ENCODE measurements at regions not wholly inside any gene's neighbourhood (a gene's known extent, or its start where the extent isn't known, plus 50 kb on each side); places are given as distances from the start of the nearest gene placed in this dataset.
"Not testable (repeated sequence)": the region's sequence is repeated elsewhere in the genome, so short reads cannot be mapped to it uniquely, and the experiment has no call there.

DNA sequence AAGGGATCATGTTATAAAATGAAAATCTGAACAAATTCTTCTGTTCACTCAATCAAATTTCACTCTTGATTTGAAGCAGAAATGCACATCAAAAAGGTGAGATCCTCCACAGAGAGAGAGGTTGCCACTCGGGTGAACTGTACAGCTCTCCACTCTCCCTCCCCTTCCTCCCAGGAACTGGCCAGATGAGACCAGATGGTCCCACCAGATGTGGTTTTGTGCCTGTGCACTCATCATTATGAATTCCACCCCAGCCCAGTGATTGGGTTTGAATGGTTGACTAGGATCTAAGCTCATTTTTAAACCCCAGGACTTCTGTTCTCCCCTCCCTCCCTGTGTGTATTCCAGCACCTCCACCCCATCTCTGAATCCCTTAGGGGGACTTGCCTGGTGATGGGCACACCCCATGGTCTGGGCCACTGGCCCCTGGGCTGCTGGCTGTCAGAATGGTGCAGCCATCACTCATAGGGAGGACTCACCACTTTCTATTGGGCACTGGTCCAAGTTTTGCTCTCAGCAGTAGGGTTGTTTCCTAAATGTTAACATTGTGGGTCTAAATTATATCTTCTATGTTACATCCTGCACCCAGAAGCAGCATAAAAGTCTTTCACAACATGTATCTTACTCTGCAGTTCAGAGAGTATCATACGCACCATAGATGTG, 393.1 kb downstream of the TNS3 start:
- no peak for DNase-seq

DNA sequence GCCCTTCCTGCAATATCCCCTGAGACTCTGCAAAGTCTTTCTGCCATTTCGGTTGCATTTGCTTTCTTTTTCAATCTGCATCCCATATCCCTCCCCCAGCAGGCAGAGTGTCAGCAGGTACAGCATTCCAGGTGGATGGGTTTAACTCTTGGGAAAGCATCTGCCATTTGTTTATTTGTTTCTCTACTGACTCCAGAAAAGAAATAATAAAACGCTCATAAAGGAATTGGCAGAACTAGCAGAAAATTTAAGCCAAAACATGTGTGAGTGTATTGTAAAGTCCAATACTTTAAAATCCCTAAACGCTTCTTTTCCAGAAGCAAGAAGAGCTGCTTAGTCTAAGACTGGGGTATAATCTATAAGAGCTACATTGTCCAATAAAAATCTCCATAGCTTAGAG, 393.8 kb downstream of the TNS3 start:
- no peak for DNase-seq

DNA sequence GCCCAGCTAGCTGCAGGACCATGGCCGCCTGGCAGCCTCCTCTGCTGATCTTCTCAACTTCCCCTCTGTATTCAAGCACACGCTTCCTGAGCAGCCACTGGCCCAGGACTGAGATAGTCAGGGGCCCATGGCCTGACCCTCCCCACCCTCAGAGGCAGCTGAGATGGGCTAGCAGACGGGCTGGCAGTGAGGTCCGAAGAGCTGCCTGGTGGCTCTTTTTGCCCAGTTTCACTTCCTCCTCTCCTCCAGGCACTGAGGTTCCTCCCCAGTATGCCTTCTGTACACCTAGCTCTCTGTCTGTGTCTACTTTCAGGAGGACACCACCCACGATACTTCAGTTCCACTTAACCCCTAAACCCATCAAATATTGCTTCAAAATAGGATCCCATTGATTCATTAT, 395.6 kb downstream of the TNS3 start:
- DNase-seq = peak; percentile 44

DNA sequence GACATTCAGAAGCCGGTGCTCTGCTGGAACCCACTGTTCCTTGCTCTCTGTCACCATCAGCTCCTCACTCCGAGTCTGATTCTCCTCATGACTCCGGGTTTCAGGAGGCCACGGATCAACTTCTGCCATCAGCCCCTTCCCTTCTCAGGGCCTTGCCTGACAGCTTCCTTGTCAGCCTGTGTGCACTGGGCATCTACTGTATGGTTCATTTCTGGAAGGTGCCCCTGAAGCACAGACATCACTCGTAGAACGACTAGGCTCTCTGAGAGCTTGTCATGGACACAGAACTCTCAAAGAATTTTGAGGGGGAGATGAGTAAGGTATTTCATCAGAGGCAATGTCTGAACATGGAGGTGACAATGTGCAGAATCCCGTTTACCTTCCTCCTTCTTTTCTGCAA, 396.1 kb downstream of the TNS3 start:
- DNase-seq = no peak

DNA sequence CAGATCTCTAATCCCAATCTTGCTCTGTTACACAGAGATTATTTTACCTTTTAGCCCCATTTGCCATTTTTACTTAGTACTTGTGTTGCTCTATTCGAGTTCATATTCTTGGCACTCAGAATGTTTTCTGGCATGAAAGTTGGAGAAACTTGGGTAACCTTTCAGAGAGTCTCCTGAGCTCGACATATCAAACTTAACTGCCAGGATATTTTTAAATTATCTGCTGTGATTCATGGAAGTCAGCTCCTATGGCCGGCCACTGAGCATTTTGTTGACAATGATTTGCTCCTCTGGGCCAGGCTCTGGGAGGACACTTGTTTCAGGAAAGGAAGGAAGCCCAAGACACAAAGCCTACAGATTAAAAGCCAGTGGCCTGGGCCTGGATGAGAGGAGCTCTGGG, 396.7 kb downstream of the TNS3 start:
- no peak for DNase-seq

DNA sequence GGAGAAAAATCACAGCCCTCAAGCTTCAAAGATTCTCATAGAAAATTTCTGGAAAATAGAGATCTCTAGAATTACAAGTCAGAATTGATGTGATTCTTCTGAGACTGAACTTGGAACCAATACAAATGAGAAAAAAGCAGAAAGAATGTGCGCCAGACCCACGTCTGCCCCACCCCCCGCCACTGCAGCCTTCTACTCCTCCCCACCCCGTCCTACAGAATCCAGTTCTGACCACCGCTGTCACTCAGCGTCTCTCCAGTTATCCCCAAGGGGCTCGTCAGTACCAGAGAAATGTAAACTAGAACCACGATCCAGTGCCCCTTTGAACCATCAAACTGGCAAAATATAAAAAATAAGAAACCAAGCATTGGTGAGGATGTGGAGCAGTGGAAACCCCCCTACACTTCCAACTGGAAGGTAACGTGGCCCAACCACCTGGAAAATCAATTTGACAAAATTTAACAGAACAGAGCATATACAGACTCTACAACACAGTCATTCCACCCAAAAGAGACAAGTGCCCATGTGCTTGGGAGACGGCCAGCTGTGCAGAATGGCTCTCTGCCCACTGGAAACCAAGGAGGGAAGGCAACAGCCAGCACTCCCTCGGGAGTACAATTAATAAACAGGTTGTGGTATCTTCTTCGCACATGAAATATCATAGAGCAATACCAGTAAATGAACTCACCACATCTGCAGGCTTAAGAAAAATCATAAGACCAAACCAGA, 397.9 kb downstream of the TNS3 start:
- no peak for DNase-seq

DNA sequence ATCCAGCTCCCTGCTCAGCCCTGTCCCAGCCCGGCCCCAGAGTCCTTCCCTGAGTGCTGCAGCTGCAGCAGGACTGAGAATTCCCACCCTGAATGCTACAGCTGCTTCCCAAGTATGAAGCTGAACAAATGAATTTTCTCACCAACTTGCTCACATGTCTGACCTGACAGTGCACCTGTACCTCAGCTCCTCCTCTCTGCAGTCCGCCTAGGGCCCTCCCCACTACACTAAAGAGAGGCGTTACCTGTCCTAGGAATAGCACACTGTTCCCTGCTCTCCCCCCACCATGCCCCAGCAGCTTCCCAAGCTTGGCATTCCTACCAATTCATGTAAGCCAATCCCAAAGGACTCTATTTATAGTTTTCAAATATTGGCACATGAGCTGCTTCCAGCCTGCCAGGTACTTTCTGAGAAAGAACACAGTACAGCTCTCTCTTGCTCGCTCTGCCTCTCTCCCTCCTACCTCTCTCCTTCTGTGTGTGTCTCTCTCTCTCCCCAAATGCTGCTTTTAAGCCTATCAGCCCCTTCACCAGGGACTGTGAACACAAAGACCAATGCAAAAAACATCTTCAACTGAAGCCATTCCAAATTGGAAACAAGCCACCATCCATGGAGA, 400.1 kb downstream of the TNS3 start:
- DNase-seq = no peak

DNA sequence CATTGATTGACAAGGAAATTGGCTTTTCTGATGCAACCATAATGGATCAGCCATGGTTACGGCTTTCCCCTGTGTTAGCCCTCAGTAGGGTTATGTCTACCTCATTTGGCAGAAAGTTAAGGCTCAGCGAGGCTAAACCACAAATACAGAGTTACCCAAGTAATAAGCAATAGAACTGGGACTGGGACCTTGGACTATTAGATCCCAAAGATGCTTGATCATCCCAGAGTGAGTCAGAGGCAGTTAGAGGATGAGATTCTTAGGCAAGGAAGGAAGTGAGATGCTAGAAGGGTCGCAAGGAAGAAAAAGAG, 401.4 kb downstream of the TNS3 start:
- DNase-seq = no peak

DNA sequence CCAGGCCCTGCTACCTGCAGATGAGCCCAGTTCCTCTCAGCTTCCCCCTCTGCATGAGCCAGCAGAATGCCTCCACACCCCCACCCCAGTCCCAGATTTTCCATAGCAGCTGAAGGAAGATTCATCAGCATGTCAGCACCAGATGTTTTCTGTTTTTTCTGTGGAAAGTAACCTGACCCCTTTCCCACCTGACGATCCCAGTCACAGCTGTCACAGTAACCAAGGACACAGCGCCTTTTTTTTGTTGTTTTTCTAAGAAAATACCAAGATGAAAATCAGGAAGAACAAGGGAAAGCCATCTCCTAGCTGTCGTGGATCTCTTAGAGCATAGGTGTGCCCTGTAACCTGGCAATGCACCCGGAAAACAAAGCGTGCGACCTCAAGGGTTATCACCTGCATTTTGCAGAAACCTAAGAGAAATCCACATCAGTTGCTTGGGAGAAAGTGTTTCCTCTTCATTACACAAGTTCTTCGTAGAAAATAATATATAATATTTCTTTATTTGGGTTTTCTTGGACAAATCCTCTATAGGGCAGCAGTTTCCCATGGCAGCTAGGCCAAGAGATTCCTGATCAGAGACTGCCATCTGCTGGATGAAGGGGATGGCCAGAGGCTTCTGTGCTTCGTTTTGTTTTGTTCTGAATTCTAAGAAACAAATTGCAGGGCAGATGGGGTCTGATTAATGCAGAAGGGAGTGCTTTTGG, 401.9 kb downstream of the TNS3 start:
- DNase-seq = no peak

DNA sequence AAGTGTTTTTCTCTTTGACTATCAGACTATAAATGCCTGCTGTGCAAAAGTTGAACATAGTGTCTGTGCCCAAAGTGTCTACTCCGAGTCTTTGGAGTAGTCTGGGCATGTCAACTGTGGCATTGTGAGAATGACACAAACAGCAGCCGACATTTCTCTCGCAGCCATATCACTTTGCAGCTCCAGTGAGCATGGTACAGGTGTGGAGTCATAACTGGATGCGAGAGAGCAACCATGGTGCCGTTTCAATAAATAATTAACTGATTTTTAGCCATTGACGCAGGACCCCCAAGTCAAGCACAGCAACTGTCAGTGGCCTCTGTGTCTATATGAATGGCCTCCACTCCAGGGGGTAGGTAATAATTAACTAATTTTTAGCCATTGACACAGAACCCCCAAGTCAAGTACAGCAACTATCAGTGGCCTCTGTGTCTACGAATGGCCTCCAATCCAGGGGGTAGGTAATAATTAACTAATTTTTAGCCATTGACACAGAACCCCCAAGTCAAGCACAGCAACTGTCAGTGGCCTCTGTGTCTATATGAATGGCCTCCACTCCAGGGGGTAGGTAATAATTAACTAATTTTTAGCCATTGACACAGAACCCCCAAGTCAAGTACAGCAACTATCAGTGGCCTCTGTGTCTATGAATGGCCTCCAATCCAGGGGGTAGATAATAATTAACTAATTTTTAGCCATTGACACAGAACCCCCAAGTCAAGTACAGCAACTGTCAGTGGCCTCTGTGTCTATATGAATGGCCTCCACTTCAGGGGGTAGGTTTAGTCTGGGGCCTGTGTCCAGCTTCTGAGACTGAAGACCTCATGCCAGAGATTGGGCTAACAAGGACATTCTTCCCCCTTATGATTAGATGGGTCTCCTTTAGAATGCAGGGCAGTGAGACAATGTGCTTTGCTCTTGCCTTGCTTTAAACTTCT, 409.0 kb downstream of the TNS3 start:
- not testable (repeated sequence) for DNase-seq

DNA sequence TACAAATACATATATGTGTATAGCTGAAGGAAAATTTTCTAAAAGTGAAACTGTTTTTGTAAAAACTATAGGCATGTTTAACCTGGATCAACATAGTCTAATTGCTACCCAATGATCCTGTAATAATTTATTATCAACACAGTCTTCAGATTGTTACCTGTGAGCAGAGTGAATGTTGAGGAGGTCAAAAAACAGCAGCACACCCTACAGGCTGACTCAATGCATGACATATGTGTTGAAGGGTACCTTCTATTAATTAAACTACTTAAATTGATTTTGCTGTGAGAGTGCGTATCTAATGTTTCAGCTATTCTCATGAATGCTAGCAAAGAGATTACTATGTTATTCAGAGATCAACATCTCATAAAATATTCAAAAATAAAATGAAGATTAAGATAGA, 411.4 kb downstream of the TNS3 start:
- DNase-seq = no peak

DNA sequence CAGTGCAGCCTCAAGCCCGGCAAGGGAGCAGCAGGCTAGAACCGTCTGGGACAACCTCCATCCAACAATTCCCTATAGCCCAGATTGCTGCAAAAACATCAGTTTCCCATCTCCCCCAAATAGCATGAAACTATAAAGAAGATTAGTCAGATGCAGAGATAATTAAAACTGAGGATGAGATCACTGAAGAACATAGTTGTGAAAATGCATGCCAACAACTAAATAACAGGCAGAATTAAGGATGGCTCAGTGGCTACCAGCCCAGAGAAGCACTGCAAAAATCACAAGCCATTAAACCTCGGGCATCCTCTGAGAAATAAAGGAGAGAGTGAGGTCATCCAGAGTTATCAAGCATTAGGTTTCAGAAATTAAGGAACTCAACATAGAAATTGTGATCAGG, 427.1 kb downstream of the TNS3 start:
- no peak for DNase-seq

DNA sequence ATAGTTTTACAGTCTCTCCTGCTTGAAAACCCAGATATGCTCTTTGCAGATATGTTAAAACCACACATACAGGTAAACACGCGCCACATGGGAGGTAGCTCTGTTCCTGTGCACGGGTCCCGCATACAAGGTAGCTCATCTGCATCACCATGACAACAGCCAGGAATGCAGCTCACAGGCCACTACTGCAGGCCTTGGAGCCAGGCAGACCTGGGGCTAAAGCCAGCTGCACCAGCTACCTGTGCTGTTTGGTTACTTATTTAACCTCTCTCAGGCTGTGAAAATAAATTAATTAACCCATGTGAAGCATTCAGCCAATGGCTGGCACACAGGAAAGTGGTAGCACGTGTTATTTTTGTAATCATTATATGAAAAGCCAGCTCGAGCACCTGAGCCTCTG, 428.3 kb downstream of the TNS3 start:
- no peak for DNase-seq

DNA sequence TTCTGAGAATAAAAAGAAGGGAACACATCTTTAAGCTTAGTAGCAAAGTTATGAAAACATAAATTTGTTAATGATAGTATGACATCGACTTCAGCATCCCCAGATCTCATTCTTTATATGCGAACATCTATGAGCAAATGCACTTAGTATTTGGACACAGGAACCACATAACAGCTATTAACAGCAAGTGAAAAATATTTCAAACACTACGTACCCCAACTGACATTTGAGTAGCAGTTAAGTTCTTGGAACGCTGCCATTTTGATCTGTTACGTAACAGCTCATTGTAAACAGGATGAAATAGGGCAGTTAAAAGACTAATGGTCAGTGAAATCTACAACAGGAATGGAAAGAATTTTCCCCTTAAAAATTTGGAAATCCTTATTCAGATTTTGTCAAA, 428.9 kb downstream of the TNS3 start:
- DNase-seq = no peak

DNA sequence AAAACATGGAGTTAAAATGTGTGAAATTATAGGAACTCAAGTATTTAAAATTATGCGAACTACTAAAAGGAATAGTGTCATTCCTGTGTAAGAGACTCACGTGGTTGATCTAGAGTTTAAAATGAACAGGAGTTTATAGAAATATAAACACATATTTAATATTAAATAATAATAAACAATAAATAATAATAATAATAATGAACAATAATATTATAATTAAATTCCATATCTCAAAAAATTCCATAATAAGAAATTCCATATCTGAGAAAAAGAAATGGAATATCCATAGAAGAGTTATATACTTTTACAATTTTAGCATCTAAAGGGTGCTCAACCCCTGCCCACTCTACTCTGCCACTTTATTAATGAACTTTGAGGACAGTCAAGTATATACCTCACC, 429.6 kb downstream of the TNS3 start:
- DNase-seq = no peak

DNA sequence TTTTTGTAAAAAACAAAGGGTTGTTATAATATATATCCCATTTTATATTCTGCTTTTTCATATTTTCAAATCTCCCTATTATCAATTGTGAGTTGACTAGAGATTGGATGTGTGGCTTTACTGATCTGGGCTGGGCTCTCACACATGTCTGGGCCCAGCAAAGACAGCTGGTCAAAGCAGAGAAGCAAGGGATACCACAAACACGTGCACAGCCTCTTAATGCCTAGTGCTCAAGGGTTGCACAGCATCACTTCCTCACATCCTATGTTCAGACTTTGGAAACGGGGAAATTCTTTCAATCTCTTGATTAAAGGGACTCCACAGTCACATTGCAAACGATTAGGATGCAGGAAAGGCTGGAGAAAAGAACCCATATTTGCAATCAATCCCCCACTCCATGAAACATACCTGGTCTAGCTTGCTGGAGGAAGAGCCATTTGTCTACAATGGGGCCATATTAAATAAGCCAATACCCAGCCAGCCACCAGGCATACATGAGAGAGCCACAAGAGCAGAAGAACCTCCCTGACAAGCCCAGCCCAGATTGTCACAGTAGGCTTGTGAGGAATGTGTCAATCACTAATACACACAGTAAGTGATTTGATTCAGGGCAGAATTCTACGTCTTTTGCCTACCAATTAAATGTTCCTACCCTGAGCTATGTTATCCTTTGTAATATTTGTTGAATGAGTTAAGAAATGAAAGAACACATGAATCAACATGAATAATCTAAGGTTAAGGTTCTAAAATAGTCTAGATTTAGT, 431.2 kb downstream of the TNS3 start:
- DNase-seq = no peak

DNA sequence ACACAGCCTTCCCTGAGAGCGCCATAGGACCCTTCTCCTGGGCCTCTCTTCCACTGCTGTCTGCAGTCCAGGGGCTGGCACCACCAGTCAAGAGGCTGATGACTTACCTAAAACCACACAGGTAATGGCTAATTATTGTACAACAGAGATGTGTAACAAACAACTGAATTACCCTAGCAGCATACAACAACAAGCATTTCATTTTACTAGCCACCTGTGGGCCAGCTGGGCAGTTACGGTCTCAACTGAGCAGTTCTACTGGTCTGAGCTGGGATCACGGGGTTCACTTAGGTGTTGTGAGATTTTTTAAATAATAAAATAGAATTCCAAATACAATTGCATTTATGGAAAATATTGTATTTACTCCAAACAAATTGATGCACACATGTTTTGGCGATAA, 431.9 kb downstream of the TNS3 start:
- no peak for DNase-seq

DNA sequence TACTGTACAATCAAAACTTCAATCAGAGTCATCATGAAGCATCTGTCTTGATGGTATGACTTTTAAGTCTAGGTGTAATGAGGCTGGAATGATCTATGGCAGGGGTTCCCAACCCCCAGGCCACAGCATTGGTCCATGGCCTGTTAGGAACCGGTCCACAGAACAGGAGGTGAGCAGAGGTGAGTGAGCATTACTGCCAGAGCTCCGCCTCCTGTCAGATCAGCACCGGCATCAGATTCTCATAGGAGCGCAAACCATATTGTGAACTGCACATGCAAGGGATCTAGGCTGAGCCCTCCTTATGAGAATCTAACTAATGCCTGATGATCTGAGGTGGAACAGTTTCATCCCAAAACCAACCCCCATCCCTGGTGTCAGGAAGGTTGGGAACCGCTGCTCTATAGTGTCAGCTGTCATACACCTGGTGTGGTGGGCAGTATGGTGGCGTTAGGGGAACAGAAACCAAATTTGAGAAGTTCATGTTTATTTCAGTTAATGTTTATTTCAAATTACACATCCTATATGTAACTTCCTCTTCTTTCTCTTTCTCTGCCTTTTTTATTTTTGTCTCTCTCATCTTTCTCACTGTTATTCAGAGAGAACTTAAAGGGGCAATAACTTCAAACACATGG, 432.6 kb downstream of the TNS3 start:
- DNase-seq = no peak

DNA sequence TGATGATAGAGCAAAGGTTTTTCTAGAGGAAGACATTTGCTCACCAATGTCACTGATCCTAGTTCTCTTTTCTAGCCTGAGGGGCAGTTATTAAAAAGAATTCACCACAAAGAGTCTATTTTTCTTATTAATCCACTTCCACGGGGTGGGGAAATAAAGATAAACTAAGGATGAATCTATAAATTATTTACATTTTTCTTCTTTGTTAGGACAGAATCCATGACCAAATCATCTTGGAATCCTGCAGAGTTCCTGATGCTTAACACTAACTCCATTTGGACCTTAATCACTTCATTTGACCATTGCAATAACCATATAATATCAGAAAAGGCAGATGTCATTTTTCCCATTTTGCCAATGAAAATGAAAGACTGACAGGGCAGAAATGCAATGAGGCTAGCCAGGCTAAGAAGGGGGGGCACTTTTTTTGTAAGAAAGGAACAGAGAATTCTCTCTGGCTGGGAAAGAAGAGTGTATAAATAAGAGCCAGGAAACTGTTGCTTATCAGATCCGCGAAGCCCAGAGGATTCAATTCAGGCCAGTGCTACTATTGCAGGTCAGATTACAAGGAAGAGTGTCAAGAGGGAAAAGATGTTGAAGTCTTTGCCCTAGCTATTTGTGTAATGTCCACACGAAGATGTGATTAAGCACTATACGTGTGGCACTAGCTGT, 433.2 kb downstream of the TNS3 start:
- no peak for DNase-seq

DNA sequence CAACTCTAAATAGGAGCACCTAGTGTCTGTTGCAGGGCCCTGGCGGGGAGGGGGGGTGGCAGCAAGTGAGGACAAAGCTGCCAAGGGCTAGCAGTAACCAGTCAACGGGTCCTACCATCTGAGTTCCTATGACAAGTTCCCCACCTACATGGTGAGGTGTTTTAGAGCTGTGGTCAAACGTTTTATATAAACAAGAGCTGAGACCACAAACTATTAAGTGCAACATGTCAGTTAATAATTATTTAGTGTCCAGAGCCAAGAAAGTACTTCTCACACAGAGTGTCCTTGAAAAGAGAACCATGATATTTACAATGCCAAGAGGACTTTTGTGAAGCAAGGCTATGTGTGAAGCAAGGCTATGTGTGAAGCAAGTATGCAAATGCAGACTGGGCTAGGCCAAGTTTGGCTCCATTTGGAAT, 434.7 kb downstream of the TNS3 start:
- DNase-seq = no peak

DNA sequence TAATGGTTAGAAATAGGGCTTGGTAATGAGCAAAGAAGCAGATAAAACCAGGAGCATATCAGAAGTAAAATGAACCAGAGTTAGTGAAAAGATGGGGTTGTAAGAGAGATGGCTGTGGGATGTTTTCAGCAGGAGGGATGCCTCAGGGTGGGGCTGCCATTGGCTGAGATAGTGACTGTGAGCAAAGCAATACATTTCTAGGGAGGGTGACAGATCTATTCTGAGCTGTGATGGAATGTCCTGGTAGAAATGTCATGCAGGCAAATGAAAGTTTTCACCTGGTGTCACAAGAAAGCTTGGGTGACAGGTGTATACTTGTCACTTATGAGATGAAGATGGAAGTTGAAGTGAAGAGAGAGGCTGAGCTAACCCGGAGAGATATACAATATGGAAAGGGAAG, 435.9 kb downstream of the TNS3 start:
- DNase-seq = no peak

All from CD4-positive, alpha-beta T cell treated with Interleukin-15 for 1 hour (primary cell).